Endothelial cell of umbilical vein (primary cell): ENCODE measurements at regions not wholly inside any gene's neighbourhood (a gene's known extent, or its start where the extent isn't known, plus 50 kb on each side); places are given as distances from the start of the nearest gene placed in this dataset.
"Not testable (repeated sequence)": the region's sequence is repeated elsewhere in the genome, so short reads cannot be mapped to it uniquely, and the experiment has no call there.

Experiments used
- BruUV-seq: library from RNA; stranded (reverse); fragments of 400-500 nt; replicated peaks from 2 replicates; lab custom pipeline; 2021; lab: Mats Ljungman, UMichigan
- CTCF ChIA-PET: fragments of 300-600, 350-600 bp; sonication (Branson Sonifier 250); formaldehyde crosslinking; loops from one replicate; lab custom pipeline; 2021; ENCODE audit warnings: antibody characterized with exemption, inconsistent platforms; lab: Charles Lee
- POLR2A ChIA-PET: fragments of 300-600, 350-600 bp; sonication (Branson Sonifier 250); formaldehyde crosslinking; loops from one replicate; lab custom pipeline; 2021; ENCODE audit warnings: antibody characterized with exemption, inconsistent platforms; lab: Charles Lee
- DNase-seq: peaks from one replicate; pipeline ENCODE4 v3.0.0-alpha.2; 2011; ENCODE audit warnings: low read depth, low spot score
- FAIRE-seq: peaks from 2 replicates; lab custom pipeline; 2011; peaks lifted over from hg19 to GRCh38; lab: Jason Lieb, UNC
- H2AFZ ChIP-seq: 2 replicates; pipeline ENCODE4 v1.6.0; 2012; ENCODE audit warnings: low read depth, low read length, control low read depth, inconsistent platforms
- H3K27ac ChIP-seq: 2 replicates; pipeline ENCODE4 v1.5.1; 2011; ENCODE audit warnings: low read depth, mild to moderate bottlenecking, control low read depth, low read length, moderate library complexity; ENCODE audit not compliant: insufficient read depth
- H3K27me3 ChIP-seq, 2 experiments: 2 replicates each; pipeline versions ENCODE4 v1.6.0 to v1.6.1; 2011; ENCODE audit warnings: low read length in 2 of 2, mixed read lengths in 1 of 2; ENCODE audit not compliant: control insufficient read depth in 2 of 2, insufficient read depth in 2 of 2
- H3K36me3 ChIP-seq, 2 experiments: 2 replicates in 1 of 2; 3 replicates in 1 of 2; pipeline ENCODE4 v1.5.1; 2011; ENCODE audit warnings: low read length in 2 of 2, mild to moderate bottlenecking in 1 of 2, moderate library complexity in 1 of 2; ENCODE audit not compliant: control insufficient read depth in 2 of 2, insufficient read depth in 2 of 2; ENCODE audit errors: extremely low read depth in 1 of 2
- H3K4me1 ChIP-seq: 3 replicates; pipeline ENCODE4 v1.5.1; 2011; ENCODE audit warnings: mild to moderate bottlenecking, low read length; ENCODE audit not compliant: control insufficient read depth, insufficient read depth; ENCODE audit errors: extremely low read depth
- H3K4me2 ChIP-seq: 2 replicates; pipeline ENCODE4 v1.6.1; 2011; ENCODE audit warnings: low read length, control low read depth, mixed read lengths; ENCODE audit not compliant: insufficient read depth
- H3K4me3 ChIP-seq, 3 experiments: fragments of 200-600 bp in 1 of 3; sonication (generic), shearing (Covaris generic) in 1 of 3; replicated peaks in 1 of 3; 2 replicates each; pipeline ENCODE4 v1.5.1; 2011 to 2016; ENCODE audit warnings: control low read depth in 3 of 3, low read length in 3 of 3, mild to moderate bottlenecking in 2 of 3, inconsistent platforms in 1 of 3, low read depth in 1 of 3, moderate library complexity in 1 of 3; ENCODE audit not compliant: insufficient read depth in 1 of 3
- H3K79me2 ChIP-seq: 2 replicates; pipeline ENCODE4 v1.6.0; 2012; ENCODE audit warnings: low read length, inconsistent platforms; ENCODE audit not compliant: control insufficient read depth, insufficient read depth
- H3K9ac ChIP-seq: replicated peaks from 2 replicates; pipeline ENCODE3; 2011; ENCODE audit warnings: low read length, control low read depth; ENCODE audit not compliant: insufficient read depth; ENCODE audit errors: extremely low read depth
- H3K9me1 ChIP-seq: replicated peaks from 3 replicates; pipeline ENCODE4 v1.6.0; 2011; ENCODE audit warnings: mild to moderate bottlenecking, low read length; ENCODE audit not compliant: control insufficient read depth, insufficient read depth; ENCODE audit errors: extremely low read depth
- H3K9me3 ChIP-seq: replicated peaks from 2 replicates; pipeline ENCODE4 v1.5.1; 2012; ENCODE audit warnings: low read length, inconsistent platforms; ENCODE audit not compliant: control insufficient read depth, insufficient read depth
- H4K20me1 ChIP-seq: replicated peaks from 2 replicates; pipeline ENCODE3; 2011; ENCODE audit warnings: mild to moderate bottlenecking, low read length; ENCODE audit not compliant: control insufficient read depth, insufficient read depth; ENCODE audit errors: extremely low read depth
- EZH2 ChIP-seq: IDR thresholded peaks from 2 replicates; pipeline ENCODE4 v1.6.1; 2012; ENCODE audit warnings: borderline replicate concordance, low read depth, mild to moderate bottlenecking, moderate library complexity, low read length, inconsistent platforms; ENCODE audit not compliant: severe bottlenecking
- FOS ChIP-seq: IDR thresholded peaks from 2 replicates; pipeline ENCODE4 v1.6.1; 2011; ENCODE audit warnings: mild to moderate bottlenecking, low read length, moderate library complexity, borderline replicate concordance; ENCODE audit not compliant: insufficient read depth
- GATA2 ChIP-seq: IDR thresholded peaks from 2 replicates; pipeline ENCODE4 v1.7.0; 2011; ENCODE audit warnings: low read depth, mild to moderate bottlenecking, moderate library complexity, mixed read lengths, low read length; ENCODE audit not compliant: insufficient read length, insufficient read depth
- JUN ChIP-seq: IDR thresholded peaks from 2 replicates; pipeline ENCODE4 v1.6.1; 2011; ENCODE audit warnings: borderline replicate concordance, low read depth; ENCODE audit not compliant: insufficient read length, insufficient read depth
- MYC ChIP-seq: IDR thresholded peaks from one replicate; pipeline ENCODE4 v1.6.1; 2011; ENCODE audit warnings: mild to moderate bottlenecking, low read depth, low read length
- POLR2A ChIP-seq: IDR thresholded peaks from 2 replicates; pipeline ENCODE4 v1.6.1; 2012; ENCODE audit warnings: low read depth, mild to moderate bottlenecking, control low read depth, low read length
- POLR2AphosphoS5 ChIP-seq: IDR thresholded peaks from 2 replicates; pipeline ENCODE4 v1.6.1; 2012; ENCODE audit warnings: low read depth, mild to moderate bottlenecking, control low read depth, low read length, moderate library complexity; ENCODE audit not compliant: insufficient read depth
- dilution Hi-C: fragments of 300-500 bp; cut with MboI; formaldehyde crosslinking; loops from one replicate; pipeline ENCODE4 v1.15.0; 2019; ENCODE audit warnings: low sequenced_read_pairs; ENCODE audit not compliant: extremely low pct_ligation_motif_present
- intact Hi-C: fragments of 100-400 bp; cut with micrococcal nuclease; formaldehyde crosslinking; loops from one replicate; pipeline ENCODE4 v1.10.0; 2022
- TF ChIP-seq, protein P1 (sequence below), 2 donors: IDR thresholded peaks; 1 replicate in 1 of 2; 2 replicates in 1 of 2; pipeline ENCODE4 v1.5.1; 2011; ENCODE audit warnings: low read length in 2 of 2, mild to moderate bottlenecking in 2 of 2, moderate library complexity in 2 of 2, control low read depth in 1 of 2, inconsistent platforms in 1 of 2, low read depth in 1 of 2; ENCODE audit not compliant: insufficient read depth in 1 of 2; ENCODE audit errors: extremely low read depth in 1 of 2
- TF ChIP-seq, protein P2 (sequence below): IDR thresholded peaks from 2 replicates; pipeline ENCODE4 v1.6.1; 2011; ENCODE audit not compliant: insufficient read depth, insufficient read length

DNA sequence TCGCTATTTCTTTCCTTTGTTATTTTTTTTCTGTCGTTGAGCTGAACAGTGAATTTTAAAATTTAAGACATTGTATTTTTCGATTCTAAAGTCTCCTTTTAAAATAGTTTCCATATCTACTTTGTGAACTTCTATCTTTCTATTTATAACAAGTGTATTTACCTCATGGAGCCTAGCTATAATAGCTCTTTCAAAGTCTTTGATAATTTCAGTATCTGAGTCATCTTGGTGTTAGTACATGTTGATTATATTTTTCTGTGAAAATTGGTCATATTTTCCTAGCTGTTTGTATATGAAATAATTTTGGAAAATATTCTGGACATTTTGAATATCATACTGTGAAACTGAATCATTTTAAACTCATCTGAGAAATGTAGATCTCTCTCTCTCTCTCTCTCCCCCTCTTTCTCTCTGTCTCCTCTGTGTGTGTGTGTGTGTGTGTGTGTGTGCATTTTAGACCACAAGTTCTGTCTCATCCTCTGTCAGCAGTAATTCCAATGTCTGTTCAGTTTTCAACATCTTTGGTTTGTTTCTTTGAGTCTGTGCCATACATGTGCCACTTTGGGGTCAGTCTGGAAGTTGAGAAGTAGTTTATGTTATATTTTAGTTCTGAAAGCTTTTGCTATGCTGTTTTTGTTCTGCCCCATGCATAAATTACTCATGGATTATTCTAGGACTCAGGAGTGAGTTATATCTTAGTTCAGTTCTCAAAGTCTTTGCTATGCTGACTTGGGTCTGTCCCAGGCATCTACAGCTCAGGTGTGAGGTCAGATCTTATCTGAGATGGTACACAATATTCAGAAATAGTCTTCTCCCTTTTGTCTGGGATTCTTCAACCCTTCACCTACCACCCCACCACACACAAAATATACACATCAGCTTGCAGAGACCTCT, 366.4 kb upstream of the CASK start:
- H3K9ac ChIP-seq = no peak overlapping the region
- no peaks in the 10 kb centered on the region for H3K9me3 ChIP-seq
- H3K36me3 ChIP-seq = no peaks in the 10 kb centered on the region
- H3K4me1 ChIP-seq = no peaks in the 10 kb centered on the region
- H3K79me2 ChIP-seq = no peaks in the 10 kb centered on the region
- H3K9me1 ChIP-seq = no peaks in the 10 kb centered on the region
- H3K27me3 ChIP-seq = no peaks in the 10 kb centered on the region
- no peak overlapping the region for H3K4me2 ChIP-seq
- H3K4me3 ChIP-seq = no peak overlapping the region
- H3K27ac ChIP-seq = no peak overlapping the region
- no peak for DNase-seq
- POLR2A ChIA-PET = no interaction called here
- BruUV-seq = no TSS peak
- CTCF ChIA-PET = interaction anchor here (1.1 kb wide), 1 partner anchor 491 kb away, joined by 3 read pairs; no protein-coding TSS in a partner anchor
- TF ChIP-seq GATA2 (no peak), FOS (no peak), POLR2AphosphoS5 (no peak), MYC (no peak), EZH2 (no peak), JUN (no peak), POLR2A (no peak)
- TF ChIP-seq, protein P1, sequence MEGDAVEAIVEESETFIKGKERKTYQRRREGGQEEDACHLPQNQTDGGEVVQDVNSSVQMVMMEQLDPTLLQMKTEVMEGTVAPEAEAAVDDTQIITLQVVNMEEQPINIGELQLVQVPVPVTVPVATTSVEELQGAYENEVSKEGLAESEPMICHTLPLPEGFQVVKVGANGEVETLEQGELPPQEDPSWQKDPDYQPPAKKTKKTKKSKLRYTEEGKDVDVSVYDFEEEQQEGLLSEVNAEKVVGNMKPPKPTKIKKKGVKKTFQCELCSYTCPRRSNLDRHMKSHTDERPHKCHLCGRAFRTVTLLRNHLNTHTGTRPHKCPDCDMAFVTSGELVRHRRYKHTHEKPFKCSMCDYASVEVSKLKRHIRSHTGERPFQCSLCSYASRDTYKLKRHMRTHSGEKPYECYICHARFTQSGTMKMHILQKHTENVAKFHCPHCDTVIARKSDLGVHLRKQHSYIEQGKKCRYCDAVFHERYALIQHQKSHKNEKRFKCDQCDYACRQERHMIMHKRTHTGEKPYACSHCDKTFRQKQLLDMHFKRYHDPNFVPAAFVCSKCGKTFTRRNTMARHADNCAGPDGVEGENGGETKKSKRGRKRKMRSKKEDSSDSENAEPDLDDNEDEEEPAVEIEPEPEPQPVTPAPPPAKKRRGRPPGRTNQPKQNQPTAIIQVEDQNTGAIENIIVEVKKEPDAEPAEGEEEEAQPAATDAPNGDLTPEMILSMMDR (IDR thresholded peaks at IDR 0.05; ENCODE audit: extremely low read depth in 1 of 2, insufficient read depth in 1 of 2, low read depth in 1 of 2, low read length in 2 of 2) = no peak
- TF ChIP-seq, protein P2, sequence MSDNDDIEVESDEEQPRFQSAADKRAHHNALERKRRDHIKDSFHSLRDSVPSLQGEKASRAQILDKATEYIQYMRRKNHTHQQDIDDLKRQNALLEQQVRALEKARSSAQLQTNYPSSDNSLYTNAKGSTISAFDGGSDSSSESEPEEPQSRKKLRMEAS = no peak
- FAIRE-seq = no peak
- intact Hi-C loops = no loop called here
- H2AFZ ChIP-seq = no peak overlapping the region
- dilution Hi-C loops = no loop called here
- no peaks in the 10 kb centered on the region for H4K20me1 ChIP-seq

DNA sequence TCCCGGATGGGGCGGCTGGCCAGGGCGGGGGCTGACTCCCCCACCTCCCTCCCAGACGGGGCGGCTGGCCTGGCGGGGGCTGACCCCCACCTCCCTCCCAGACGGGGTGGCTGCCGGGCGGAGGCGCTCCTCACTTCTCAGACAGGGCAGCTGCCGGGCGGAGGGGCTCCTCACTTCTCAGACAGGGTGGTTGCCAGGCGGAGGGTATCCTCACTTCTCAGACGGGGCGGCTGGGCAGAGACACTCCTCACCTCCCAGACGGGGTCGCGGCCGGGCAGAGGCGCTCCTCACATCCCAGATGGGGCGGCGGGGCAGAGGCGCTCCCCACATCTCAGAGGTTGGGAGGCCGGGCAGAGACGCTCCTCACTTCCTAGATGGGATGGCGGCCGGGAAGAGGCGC, 362.3 kb upstream of the CASK start:
- H3K79me2 ChIP-seq, H3K9me3 ChIP-seq, H3K9me1 ChIP-seq, BruUV-seq, H3K4me2 ChIP-seq, intact Hi-C loops, dilution Hi-C loops, POLR2A ChIA-PET, CTCF ChIA-PET, H3K27ac ChIP-seq, H4K20me1 ChIP-seq, H3K27me3 ChIP-seq, DNase-seq, FAIRE-seq, H2AFZ ChIP-seq, H3K36me3 ChIP-seq, H3K4me3 ChIP-seq, H3K9ac ChIP-seq, H3K4me1 ChIP-seq: not testable (repeated sequence)
